ENCODE measurements at regions not wholly inside any gene's neighbourhood (a gene's known extent, or its start where the extent isn't known, plus 50 kb on each side); places are given as distances from the start of the nearest gene placed in this dataset.
"Not testable (repeated sequence)": the region's sequence is repeated elsewhere in the genome, so short reads cannot be mapped to it uniquely, and the experiment has no call there.

DNA sequence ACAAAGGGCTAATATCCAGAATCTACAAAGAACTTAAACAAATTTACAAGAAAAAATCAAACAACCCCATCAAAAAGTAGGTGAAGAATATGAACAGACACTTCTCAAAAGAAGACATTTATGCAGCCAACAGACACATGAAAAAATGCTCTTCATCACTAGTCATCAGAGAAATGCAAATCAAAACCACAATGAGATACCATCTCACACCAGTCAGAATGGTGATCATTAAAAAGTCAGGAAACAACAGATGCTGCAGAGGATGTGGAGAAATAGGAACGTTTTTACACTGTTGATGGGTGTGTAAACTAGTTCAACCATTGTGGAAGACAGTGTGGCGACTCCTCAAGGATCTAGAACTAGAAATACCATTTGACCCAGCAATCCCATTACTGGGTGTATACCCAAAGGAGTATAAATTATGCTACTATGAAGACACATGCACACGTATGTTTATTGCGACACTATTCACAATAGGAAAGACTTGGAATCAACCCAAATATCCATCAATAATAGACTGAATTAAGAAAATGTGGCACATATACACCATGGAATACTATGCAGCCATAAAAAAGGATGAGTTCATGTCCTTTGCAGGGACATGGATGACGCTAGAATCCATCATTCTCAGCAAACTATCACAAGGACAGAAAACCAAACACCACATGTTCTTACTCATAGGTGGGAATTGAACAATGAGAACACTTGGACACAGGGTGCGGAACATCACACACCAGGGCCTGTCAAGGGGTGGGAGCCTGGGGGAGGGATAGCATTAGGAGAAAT lies 241.5 kb downstream of the KCNRG start:
- not testable (repeated sequence) for H3K36me3 ChIP-seq (ENCODE audit: control insufficient read depth in 2 of 2, extremely low read depth in 1 of 2, insufficient read depth in 1 of 2, low read length in 1 of 2); ATAC-seq (replicated peaks in 1 of 4); H3K27me3 Mint-ChIP-seq; H3K4me3 ChIP-seq (ENCODE audit: control insufficient read depth in 1 of 2, extremely low read depth in 1 of 2, low read length in 1 of 2); H3K9me3 Mint-ChIP-seq; H3K36me3 Mint-ChIP-seq; H3K9me3 ChIP-seq; H3K27ac ChIP-seq (ENCODE audit: low read length); DNase-seq; H3K27me3 ChIP-seq (replicated peaks in 1 of 2; ENCODE audit: control insufficient read depth in 2 of 2, extremely low read depth in 1 of 2, insufficient read depth in 2 of 2, low read length in 1 of 2)
- H3K4me1 ChIP-seq (ENCODE audit: control insufficient read depth in 1 of 2, extremely low read depth in 1 of 2, insufficient read depth in 2 of 2, low read length in 2 of 2): peaks cover 8 to 13% of the 10 kb centered on the region in 2 experiments
- peak overlapping the region; percentile 25 to 39 (median 34) for H3K4me3 Mint-ChIP-seq
- H3K4me1 Mint-ChIP-seq: peaks cover 22 to 50% (median 44%) of the 10 kb centered on the region in 3 donors
- H3K27ac Mint-ChIP-seq: peak overlapping the region; percentile 71 to 78
- no CpG with 5 or more reads among the region's 6 CpGs for WGBS (ENCODE audit: insufficient coverage)
- ChIA-PET CTCF (interaction anchor here in 1 of 2 donors (1.3 kb wide), 1 partner anchor 21 kb away, joined by 4 read pairs; no protein-coding TSS in a partner anchor), POLR2A (interaction anchor here in 1 of 2 donors (0.7 to 1.5 kb wide), 2 partner anchors 102 to 104 kb away, joined by 3 to 4 read pairs; no protein-coding TSS in a partner anchor)

DNA sequence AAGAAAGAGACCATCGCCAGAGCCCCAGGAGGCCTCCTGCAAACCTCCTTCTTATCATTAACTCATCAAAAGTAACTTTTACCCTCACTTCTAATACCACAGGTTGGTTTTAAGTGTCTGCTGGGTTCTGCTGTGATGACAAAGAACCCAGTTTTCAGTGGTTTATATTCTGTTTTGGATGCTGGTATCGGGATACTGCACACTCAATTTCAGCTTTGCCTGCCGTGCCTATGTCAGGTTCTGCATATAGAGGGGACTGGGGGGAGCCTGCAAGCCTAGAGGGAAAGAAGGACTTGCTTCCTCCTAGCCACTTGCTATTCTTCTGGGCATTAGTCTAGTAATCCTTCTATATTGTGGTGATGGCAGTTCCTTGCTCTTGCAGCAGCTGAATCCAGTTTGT lies 242.4 kb downstream of the KCNRG start:
- H3K27ac Mint-ChIP-seq: peak overlapping the region; percentile 53 to 79
- ChIA-PET POLR2A (no interaction called here), CTCF (no interaction called here)
- WGBS (ENCODE audit: insufficient coverage): 70% methylated on average over 2 of the region's 3 CpGs
- H3K9me3 ChIP-seq: no peaks in the 10 kb centered on the region
- no peaks in the 10 kb centered on the region for H3K27me3 Mint-ChIP-seq
- no peak overlapping the region for H3K4me3 ChIP-seq (ENCODE audit: control insufficient read depth in 1 of 2, extremely low read depth in 1 of 2, low read length in 1 of 2)
- peak overlapping the region; percentile 32 for H3K27ac ChIP-seq (ENCODE audit: low read length)
- no peak overlapping the region for H3K4me3 Mint-ChIP-seq
- H3K4me1 ChIP-seq (ENCODE audit: control insufficient read depth in 1 of 2, extremely low read depth in 1 of 2, insufficient read depth in 2 of 2, low read length in 2 of 2): peaks cover 8 to 13% of the 10 kb centered on the region in 2 experiments
- peaks cover 22 to 50% (median 44%) of the 10 kb centered on the region in 3 donors for H3K4me1 Mint-ChIP-seq
- no peaks in the 10 kb centered on the region for H3K9me3 Mint-ChIP-seq
- H3K36me3 Mint-ChIP-seq: no peaks in the 10 kb centered on the region
- ATAC-seq (replicated peaks in 1 of 4) (no peak), DNase-seq (no peak)
- no peaks in the 10 kb centered on the region for H3K36me3 ChIP-seq (ENCODE audit: control insufficient read depth in 2 of 2, extremely low read depth in 1 of 2, insufficient read depth in 1 of 2, low read length in 1 of 2)
- no peaks in the 10 kb centered on the region for H3K27me3 ChIP-seq (replicated peaks in 1 of 2; ENCODE audit: control insufficient read depth in 2 of 2, extremely low read depth in 1 of 2, insufficient read depth in 2 of 2, low read length in 1 of 2)

DNA sequence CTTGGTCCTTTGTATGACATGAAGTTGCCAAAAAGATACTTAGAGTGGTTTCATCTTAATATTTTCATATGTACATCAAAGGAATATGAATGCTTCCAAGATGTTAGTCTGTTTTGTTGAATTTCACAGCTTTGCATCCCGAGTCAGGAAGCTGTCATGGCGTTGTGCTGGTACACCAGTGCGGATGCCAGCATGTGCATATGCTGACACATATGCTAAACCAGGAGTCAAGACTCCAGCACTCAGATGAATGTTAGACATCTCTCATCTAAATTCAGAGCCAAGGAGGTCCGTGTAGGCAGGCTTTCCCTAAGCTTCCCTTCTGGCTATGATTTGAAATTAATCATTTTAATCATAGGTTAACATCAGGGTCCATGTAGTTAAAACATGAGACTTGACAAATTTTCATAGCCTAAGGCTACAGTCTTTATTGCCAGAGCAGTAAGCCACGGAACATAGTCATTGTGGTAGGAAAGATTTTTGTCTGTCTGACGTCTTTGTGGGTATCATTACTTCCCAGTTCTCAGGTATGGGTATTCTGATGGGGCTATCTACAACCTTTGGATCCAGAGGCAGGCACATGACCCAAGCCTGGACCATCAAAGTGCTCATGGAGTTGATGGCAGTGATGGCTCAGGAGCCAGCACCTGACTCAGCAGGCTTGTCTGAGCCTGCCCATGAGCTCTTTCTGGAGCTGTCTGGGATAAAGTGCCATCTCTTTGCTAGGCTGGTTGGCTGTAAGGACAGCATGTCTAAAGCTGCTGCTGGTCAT lies 246.1 kb downstream of the KCNRG start:
- Mint-ChIP-seq H3K4me1 (peaks cover 16 to 35% (median 30%) of the 10 kb centered on the region in 3 donors), H3K27ac (no peak overlapping the region), H3K4me3 (no peak overlapping the region), H3K9me3 (no peaks in the 10 kb centered on the region), H3K27me3 (no peaks in the 10 kb centered on the region), H3K36me3 (no peaks in the 10 kb centered on the region)
- no peak overlapping the region for H3K4me3 ChIP-seq (ENCODE audit: control insufficient read depth in 1 of 2, extremely low read depth in 1 of 2, low read length in 1 of 2)
- H3K27me3 ChIP-seq (replicated peaks in 1 of 2; ENCODE audit: control insufficient read depth in 2 of 2, extremely low read depth in 1 of 2, insufficient read depth in 2 of 2, low read length in 1 of 2): no peaks in the 10 kb centered on the region
- POLR2A ChIA-PET: interaction anchor here in 1 of 2 donors (0.9 kb wide), 1 partner anchor 17 kb away, joined by 3 read pairs; no protein-coding TSS in a partner anchor
- no peak overlapping the region for H3K27ac ChIP-seq (ENCODE audit: low read length)
- no peak for DNase-seq
- CTCF ChIA-PET: no interaction called here
- no peak for ATAC-seq (replicated peaks in 1 of 4)
- 97% methylated on average over 3 of the region's 6 CpGs for WGBS (ENCODE audit: insufficient coverage)
- H3K4me1 ChIP-seq (ENCODE audit: control insufficient read depth in 1 of 2, extremely low read depth in 1 of 2, insufficient read depth in 2 of 2, low read length in 2 of 2): peaks cover 0 to 8% of the 10 kb centered on the region in 2 experiments
- no peaks in the 10 kb centered on the region for H3K9me3 ChIP-seq
- no peaks in the 10 kb centered on the region for H3K36me3 ChIP-seq (ENCODE audit: control insufficient read depth in 2 of 2, extremely low read depth in 1 of 2, insufficient read depth in 1 of 2, low read length in 1 of 2)

DNA sequence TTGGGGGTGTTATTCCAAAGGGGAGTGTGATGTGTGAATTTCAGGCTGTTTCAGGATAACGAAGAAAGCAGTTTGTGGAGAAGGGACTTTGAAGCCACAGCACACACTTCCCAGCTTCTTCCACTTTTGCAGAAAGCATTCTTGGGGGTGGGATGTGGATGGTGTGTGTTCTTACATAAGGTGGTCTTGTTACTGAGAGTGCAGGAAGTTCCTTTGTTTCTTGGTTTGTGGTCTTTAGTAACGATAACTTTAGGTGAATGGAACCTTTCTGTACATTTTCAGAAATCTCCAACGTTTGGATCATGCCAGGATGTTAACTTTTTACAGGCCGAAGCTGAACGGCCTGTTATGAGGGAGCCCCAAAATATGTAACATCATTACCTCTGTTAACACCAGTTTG lies 251.8 kb downstream of the KCNRG start:
- no peaks in the 10 kb centered on the region for H3K27me3 ChIP-seq (replicated peaks in 1 of 2; ENCODE audit: control insufficient read depth in 2 of 2, extremely low read depth in 1 of 2, insufficient read depth in 2 of 2, low read length in 1 of 2)
- H3K27ac ChIP-seq (ENCODE audit: low read length): no peak overlapping the region
- Mint-ChIP-seq H3K4me1 (peaks cover 0 to 2% (median 0%) of the 10 kb centered on the region in 3 donors), H3K36me3 (no peaks in the 10 kb centered on the region), H3K9me3 (no peaks in the 10 kb centered on the region), H3K4me3 (no peak overlapping the region), H3K27ac (no peak overlapping the region), H3K27me3 (peaks cover 1% of the 10 kb centered on the region in 2 donors)
- ChIA-PET POLR2A (interaction anchor here in 1 of 2 donors (0.6 kb wide), 1 partner anchor 57 kb away, joined by 3 read pairs; no protein-coding TSS in a partner anchor), CTCF (no interaction called here)
- DNase-seq: no peak
- H3K4me3 ChIP-seq (ENCODE audit: control insufficient read depth in 1 of 2, extremely low read depth in 1 of 2, low read length in 1 of 2): no peak overlapping the region
- WGBS (ENCODE audit: insufficient coverage): 60% methylated on average over 2 of the region's 5 CpGs
- H3K36me3 ChIP-seq (ENCODE audit: control insufficient read depth in 2 of 2, extremely low read depth in 1 of 2, insufficient read depth in 1 of 2, low read length in 1 of 2): no peaks in the 10 kb centered on the region
- no peaks in the 10 kb centered on the region for H3K9me3 ChIP-seq
- H3K4me1 ChIP-seq (ENCODE audit: control insufficient read depth in 1 of 2, extremely low read depth in 1 of 2, insufficient read depth in 2 of 2, low read length in 2 of 2): peaks cover 0 to 9% of the 10 kb centered on the region in 2 experiments
- no peak for ATAC-seq (replicated peaks in 1 of 4)

DNA sequence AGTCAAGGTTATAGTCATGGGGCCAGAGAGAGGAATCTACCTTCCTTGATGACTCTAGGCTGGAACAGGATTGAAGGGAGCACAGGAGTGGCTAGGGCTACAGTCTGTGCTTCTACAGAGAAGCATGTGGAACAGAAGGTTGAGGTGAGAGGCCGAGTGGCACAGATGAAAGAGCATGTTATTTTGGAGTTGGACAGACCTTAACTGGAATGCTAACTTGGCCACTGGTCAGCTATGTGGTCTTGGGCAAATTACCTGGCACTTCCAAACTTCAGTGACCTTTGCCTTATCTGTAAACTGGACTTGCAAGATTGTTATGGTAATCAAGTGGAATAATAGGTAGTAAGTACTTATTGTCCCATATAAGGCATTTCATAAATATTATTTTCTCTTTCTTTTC lies 252.7 kb downstream of the KCNRG start:
- Histone ChIP-seq H3K4me1 (ENCODE audit: control insufficient read depth in 1 of 2, extremely low read depth in 1 of 2, insufficient read depth in 2 of 2, low read length in 2 of 2) (peaks cover 0 to 9% of the 10 kb centered on the region in 2 experiments), H3K27ac (ENCODE audit: low read length) (no peak overlapping the region), H3K4me3 (ENCODE audit: control insufficient read depth in 1 of 2, extremely low read depth in 1 of 2, low read length in 1 of 2) (no peak overlapping the region), H3K36me3 (ENCODE audit: control insufficient read depth in 2 of 2, extremely low read depth in 1 of 2, insufficient read depth in 1 of 2, low read length in 1 of 2) (no peaks in the 10 kb centered on the region), H3K9me3 (no peaks in the 10 kb centered on the region), H3K27me3 (replicated peaks in 1 of 2; ENCODE audit: control insufficient read depth in 2 of 2, extremely low read depth in 1 of 2, insufficient read depth in 2 of 2, low read length in 1 of 2) (no peaks in the 10 kb centered on the region)
- Mint-ChIP-seq H3K9me3 (no peaks in the 10 kb centered on the region), H3K4me3 (no peak overlapping the region), H3K4me1 (peaks cover 0 to 2% (median 0%) of the 10 kb centered on the region in 3 donors), H3K27me3 (peaks cover 1 to 3% of the 10 kb centered on the region in 2 donors), H3K27ac (no peak overlapping the region), H3K36me3 (no peaks in the 10 kb centered on the region)
- ChIA-PET CTCF (interaction anchor here in 1 of 2 donors (0.6 kb wide), 1 partner anchor 295 kb away, joined by 3 read pairs; no protein-coding TSS in a partner anchor), POLR2A (no interaction called here)
- DNase-seq (no peak), ATAC-seq (replicated peaks in 1 of 4) (no peak)
- 100% methylated on average over 1 of the region's 1 CpG for WGBS (ENCODE audit: insufficient coverage)

DNA sequence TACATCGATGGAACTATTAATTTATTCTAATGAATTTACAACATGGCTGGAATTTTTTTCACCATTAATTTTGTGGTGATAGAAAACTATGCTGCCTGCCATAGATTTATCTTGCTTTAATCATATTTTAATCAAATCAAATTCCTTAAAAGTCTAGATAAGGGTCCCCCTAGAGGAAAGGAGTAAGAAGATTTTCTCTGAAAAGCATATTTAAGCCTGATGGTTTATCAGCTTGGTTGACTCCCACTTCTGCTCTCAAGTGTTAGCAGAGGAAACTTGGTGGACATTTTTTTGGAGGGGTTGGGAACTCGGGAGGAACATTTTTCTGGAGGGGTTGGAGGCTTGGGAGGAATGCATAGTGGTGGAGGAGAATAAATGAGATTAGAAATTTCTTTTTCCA lies 253.3 kb downstream of the KCNRG start:
- H3K4me1 Mint-ChIP-seq: peaks cover 0 to 2% (median 0%) of the 10 kb centered on the region in 3 donors
- ChIA-PET CTCF (interaction anchor here in 1 of 2 donors (0.6 kb wide), 1 partner anchor 295 kb away, joined by 3 read pairs; no protein-coding TSS in a partner anchor), POLR2A (no interaction called here)
- 60% methylated on average over 1 of the region's 2 CpGs for WGBS (ENCODE audit: insufficient coverage)
- no peak for ATAC-seq (replicated peaks in 1 of 4)
- H3K9me3 Mint-ChIP-seq: no peaks in the 10 kb centered on the region
- Histone ChIP-seq H3K36me3 (ENCODE audit: control insufficient read depth in 2 of 2, extremely low read depth in 1 of 2, insufficient read depth in 1 of 2, low read length in 1 of 2) (no peaks in the 10 kb centered on the region), H3K27ac (ENCODE audit: low read length) (no peak overlapping the region), H3K4me3 (ENCODE audit: control insufficient read depth in 1 of 2, extremely low read depth in 1 of 2, low read length in 1 of 2) (no peak overlapping the region), H3K9me3 (no peaks in the 10 kb centered on the region), H3K4me1 (ENCODE audit: control insufficient read depth in 1 of 2, extremely low read depth in 1 of 2, insufficient read depth in 2 of 2, low read length in 2 of 2) (peaks cover 0 to 9% of the 10 kb centered on the region in 2 experiments), H3K27me3 (replicated peaks in 1 of 2; ENCODE audit: control insufficient read depth in 2 of 2, extremely low read depth in 1 of 2, insufficient read depth in 2 of 2, low read length in 1 of 2) (no peaks in the 10 kb centered on the region)
- H3K36me3 Mint-ChIP-seq: no peaks in the 10 kb centered on the region
- H3K27me3 Mint-ChIP-seq: peaks cover 1 to 3% of the 10 kb centered on the region in 2 donors
- H3K27ac Mint-ChIP-seq: no peak overlapping the region
- no peak for DNase-seq
- no peak overlapping the region for H3K4me3 Mint-ChIP-seq

Data from T-cell (primary cell).